ENCODE measurements at regions not wholly inside any gene's neighbourhood (a gene's known extent, or its start where the extent isn't known, plus 50 kb on each side); places are given as distances from the start of the nearest gene placed in this dataset.

DNA sequence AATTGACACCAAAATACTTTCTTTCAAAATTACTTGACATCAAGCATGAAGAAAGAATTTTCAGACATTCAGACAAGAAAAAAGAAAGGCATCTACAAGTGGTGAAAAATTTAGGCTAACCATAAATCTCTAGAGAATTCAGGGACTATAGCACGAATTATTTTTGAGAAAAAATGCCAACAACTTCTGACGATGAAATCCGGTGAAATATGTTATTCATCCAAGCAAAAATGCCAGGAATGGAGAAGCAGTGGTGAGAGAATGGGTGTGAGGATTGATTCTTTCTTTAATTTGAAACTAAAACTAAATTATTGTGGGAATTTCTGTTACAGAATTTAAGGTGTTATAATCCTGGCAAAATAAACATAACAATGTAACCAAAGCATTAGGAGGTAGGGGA lies 69.4 kb upstream of the SORBS2 start:
- TF ChIP-seq, protein P1, sequence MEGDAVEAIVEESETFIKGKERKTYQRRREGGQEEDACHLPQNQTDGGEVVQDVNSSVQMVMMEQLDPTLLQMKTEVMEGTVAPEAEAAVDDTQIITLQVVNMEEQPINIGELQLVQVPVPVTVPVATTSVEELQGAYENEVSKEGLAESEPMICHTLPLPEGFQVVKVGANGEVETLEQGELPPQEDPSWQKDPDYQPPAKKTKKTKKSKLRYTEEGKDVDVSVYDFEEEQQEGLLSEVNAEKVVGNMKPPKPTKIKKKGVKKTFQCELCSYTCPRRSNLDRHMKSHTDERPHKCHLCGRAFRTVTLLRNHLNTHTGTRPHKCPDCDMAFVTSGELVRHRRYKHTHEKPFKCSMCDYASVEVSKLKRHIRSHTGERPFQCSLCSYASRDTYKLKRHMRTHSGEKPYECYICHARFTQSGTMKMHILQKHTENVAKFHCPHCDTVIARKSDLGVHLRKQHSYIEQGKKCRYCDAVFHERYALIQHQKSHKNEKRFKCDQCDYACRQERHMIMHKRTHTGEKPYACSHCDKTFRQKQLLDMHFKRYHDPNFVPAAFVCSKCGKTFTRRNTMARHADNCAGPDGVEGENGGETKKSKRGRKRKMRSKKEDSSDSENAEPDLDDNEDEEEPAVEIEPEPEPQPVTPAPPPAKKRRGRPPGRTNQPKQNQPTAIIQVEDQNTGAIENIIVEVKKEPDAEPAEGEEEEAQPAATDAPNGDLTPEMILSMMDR (IDR thresholded peaks at IDR 0.05; ENCODE audit: low read length): no peak
- no peak for TF ChIP-seq EZH2 (IDR thresholded peaks at IDR 0.05; ENCODE audit: borderline replicate concordance, low read length)

Data from OCI-LY1 (cell line).